ENCODE measurements at regions not wholly inside any gene's neighbourhood (a gene's known extent, or its start where the extent isn't known, plus 50 kb on each side); places are given as distances from the start of the nearest gene placed in this dataset.

DNA sequence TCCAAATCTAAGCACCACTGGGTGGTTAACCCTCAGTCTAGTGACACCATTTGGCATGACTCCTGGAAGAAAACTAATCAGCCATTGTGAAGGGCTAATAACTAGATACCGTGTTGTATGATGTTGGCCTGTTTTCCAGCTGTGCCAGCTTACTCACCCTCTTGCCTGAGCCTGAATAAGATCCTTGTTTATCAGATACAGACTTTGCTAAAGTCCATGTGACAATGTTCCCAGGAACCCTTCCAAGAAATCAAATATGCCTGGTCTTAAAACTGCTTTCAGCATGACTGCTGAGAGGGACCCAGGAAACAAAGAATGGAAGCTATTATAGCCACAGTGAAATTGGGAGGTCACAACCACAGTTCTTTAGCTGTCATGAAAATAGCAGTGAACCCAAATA is 640.8 kb upstream of the INTU start:
- no peak overlapping the region for H2AFZ ChIP-seq (ENCODE audit: insufficient read depth, low read depth, low read length, poor library complexity, severe bottlenecking)
- H3K36me3 ChIP-seq (replicated peaks in 1 of 2; ENCODE audit: control extremely low read depth in 1 of 2, control insufficient read depth in 1 of 2, extremely low read depth in 1 of 2, insufficient read depth in 2 of 2, low read length in 1 of 2): no peaks in the 10 kb centered on the region
- DNase-seq: no peak
- 89% methylated on average over 1 of the region's 1 CpG for WGBS (ENCODE audit: insufficient coverage)
- no peak overlapping the region for H3K4me2 ChIP-seq (replicated peaks; ENCODE audit: low read depth, low read length, poor library complexity, severe bottlenecking)
- no peaks in the 10 kb centered on the region for H3K4me1 Mint-ChIP-seq
- no peak overlapping the region for H3K27ac ChIP-seq (ENCODE audit: low read length in 2 of 2)
- H3K4me3 Mint-ChIP-seq: no peak overlapping the region
- H3K4me3 ChIP-seq (ENCODE audit: control extremely low read depth in 1 of 5, extremely low read depth in 1 of 5, insufficient read depth in 1 of 5, low read depth in 2 of 5, low read length in 4 of 5): no peak overlapping the region
- no peaks in the 10 kb centered on the region for H3K79me2 ChIP-seq (ENCODE audit: control insufficient read depth, insufficient read depth, low read length)
- no peaks in the 10 kb centered on the region for H3K27me3 ChIP-seq (replicated peaks in 1 of 4; ENCODE audit: control extremely low read depth in 1 of 4, control insufficient read depth in 3 of 4, insufficient read depth in 4 of 4, low read length in 3 of 4)
- H3K9me3 Mint-ChIP-seq (ENCODE audit: insufficient read depth): peaks cover 3% of the 10 kb centered on the region
- intact Hi-C loops (cut with micrococcal nuclease): no loop called here
- POLR2A ChIA-PET: no interaction called here
- TF ChIP-seq EZH2 (IDR thresholded peaks at IDR 0.05; ENCODE audit: borderline replicate concordance, insufficient read depth, low read depth, low read length, poor library complexity, severe bottlenecking): no peak
- CTCF ChIA-PET: no interaction called here
- peaks cover 0 to 2% (median 0%) of the 10 kb centered on the region in 3 donors for H3K9me3 ChIP-seq (ENCODE audit: control extremely low read depth in 1 of 3, control insufficient read depth in 2 of 3, insufficient read depth in 1 of 3, low read length in 2 of 3)
- no peak overlapping the region for H3K9ac ChIP-seq (ENCODE audit: low read length)
- no peaks in the 10 kb centered on the region for H3K27me3 Mint-ChIP-seq
- no peak overlapping the region for H3K27ac Mint-ChIP-seq
- no peak for ATAC-seq (ENCODE audit: low read depth)
- no peaks in the 10 kb centered on the region for H3K4me1 ChIP-seq (ENCODE audit: control insufficient read depth in 2 of 2, insufficient read depth in 2 of 2, low read length in 2 of 2)
- H4K20me1 ChIP-seq (ENCODE audit: control insufficient read depth, insufficient read depth, low read length, poor library complexity, severe bottlenecking): no peaks in the 10 kb centered on the region

GRCh38 chr4:126992910-126993309 is 639.8 kb upstream of the INTU start:
- no peak overlapping the region for H3K4me2 ChIP-seq (replicated peaks; ENCODE audit: low read depth, low read length, poor library complexity, severe bottlenecking)
- H3K9ac ChIP-seq (ENCODE audit: low read length): no peak overlapping the region
- no peak overlapping the region for H3K4me3 ChIP-seq (ENCODE audit: control extremely low read depth in 1 of 5, extremely low read depth in 1 of 5, insufficient read depth in 1 of 5, low read depth in 2 of 5, low read length in 4 of 5)
- H2AFZ ChIP-seq (ENCODE audit: insufficient read depth, low read depth, low read length, poor library complexity, severe bottlenecking): no peak overlapping the region
- H3K4me1 Mint-ChIP-seq: no peaks in the 10 kb centered on the region
- CTCF ChIA-PET: no interaction called here
- WGBS (ENCODE audit: insufficient coverage): no CpG with 5 or more reads among the region's 1 CpG
- H3K9me3 Mint-ChIP-seq (ENCODE audit: insufficient read depth): peaks cover 3% of the 10 kb centered on the region
- POLR2A ChIA-PET: no interaction called here
- intact Hi-C loops (cut with micrococcal nuclease): no loop called here
- no peaks in the 10 kb centered on the region for H3K4me1 ChIP-seq (ENCODE audit: control insufficient read depth in 2 of 2, insufficient read depth in 2 of 2, low read length in 2 of 2)
- H3K4me3 Mint-ChIP-seq: no peak overlapping the region
- peaks cover 0 to 2% (median 0%) of the 10 kb centered on the region in 3 donors for H3K9me3 ChIP-seq (ENCODE audit: control extremely low read depth in 1 of 3, control insufficient read depth in 2 of 3, insufficient read depth in 1 of 3, low read length in 2 of 3)
- H3K27ac ChIP-seq (ENCODE audit: low read length in 2 of 2): no peak overlapping the region
- H3K27me3 ChIP-seq (replicated peaks in 1 of 4; ENCODE audit: control extremely low read depth in 1 of 4, control insufficient read depth in 3 of 4, insufficient read depth in 4 of 4, low read length in 3 of 4): no peaks in the 10 kb centered on the region
- TF ChIP-seq CTCF (IDR thresholded peaks at IDR 0.05): no peak
- no peak for TF ChIP-seq EZH2 (IDR thresholded peaks at IDR 0.05; ENCODE audit: borderline replicate concordance, insufficient read depth, low read depth, low read length, poor library complexity, severe bottlenecking)
- H3K36me3 ChIP-seq (replicated peaks in 1 of 2; ENCODE audit: control extremely low read depth in 1 of 2, control insufficient read depth in 1 of 2, extremely low read depth in 1 of 2, insufficient read depth in 2 of 2, low read length in 1 of 2): no peaks in the 10 kb centered on the region
- no peak overlapping the region for H3K27ac Mint-ChIP-seq
- no peaks in the 10 kb centered on the region for H3K79me2 ChIP-seq (ENCODE audit: control insufficient read depth, insufficient read depth, low read length)
- H3K27me3 Mint-ChIP-seq: no peaks in the 10 kb centered on the region
- DNase-seq: no peak
- H4K20me1 ChIP-seq (ENCODE audit: control insufficient read depth, insufficient read depth, low read length, poor library complexity, severe bottlenecking): no peaks in the 10 kb centered on the region
- ATAC-seq (ENCODE audit: low read depth): no peak

All from B cell (primary cell).